Esophagus muscularis mucosa (tissue), 3 donors: ENCODE measurements at regions not wholly inside any gene's neighbourhood (a gene's known extent, or its start where the extent isn't known, plus 50 kb on each side); places are given as distances from the start of the nearest gene placed in this dataset.

Experiments used
- POLR2A ChIP-seq: fragments of 450-650 bp; IDR thresholded peaks from one replicate; pipeline ENCODE4 v1.6.1; 2017; ENCODE audit warnings: antibody characterized with exemption, moderate library complexity, mild to moderate bottlenecking, low read depth
- TF ChIP-seq, protein P1 (sequence below), 3 experiments: fragments of 200-600 bp in 2 of 3; fragments of 450-650 bp in 1 of 3; sonication (generic) in 2 of 3; IDR thresholded peaks; one replicate each; pipeline ENCODE4 v1.5.1; 2017 to 2019; ENCODE audit warnings: antibody characterized with exemption in 3 of 3, mild to moderate bottlenecking in 2 of 3, moderate library complexity in 1 of 3

DNA sequence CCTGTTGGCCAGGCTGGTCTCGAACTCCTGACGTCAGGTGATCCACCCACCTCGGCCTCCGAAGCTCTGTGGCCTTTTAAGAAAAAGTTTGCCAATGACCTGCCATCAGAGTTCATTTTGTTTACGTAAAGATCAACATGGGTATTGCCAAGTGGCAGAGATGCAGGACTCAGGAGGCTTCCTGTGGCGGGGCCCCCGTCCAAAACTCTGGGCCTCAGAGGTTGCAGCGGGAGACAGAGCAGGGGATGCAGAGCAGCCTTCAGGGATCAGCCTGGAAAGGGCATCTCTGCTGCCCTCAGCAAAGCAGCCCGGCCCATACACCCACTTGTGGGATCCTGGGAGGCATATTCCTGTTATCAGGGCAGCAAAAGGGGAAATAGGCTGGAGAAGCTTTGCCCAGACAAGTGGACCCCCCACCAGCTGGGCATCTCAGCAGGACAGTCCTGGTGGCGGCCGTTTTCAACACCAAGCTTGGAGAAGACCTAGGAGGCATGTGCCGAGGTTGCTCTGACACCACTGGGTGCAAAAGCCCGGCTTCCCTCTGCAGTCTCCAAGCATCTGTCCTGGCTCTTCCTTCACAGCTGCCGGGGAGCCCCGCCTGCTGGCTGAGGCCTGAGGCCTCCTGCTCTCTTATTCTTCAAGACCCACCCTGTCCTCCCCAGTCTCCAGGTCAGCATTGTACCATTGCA lies 1152.4 kb downstream of the BRD1 start:
- TF ChIP-seq, protein P1, sequence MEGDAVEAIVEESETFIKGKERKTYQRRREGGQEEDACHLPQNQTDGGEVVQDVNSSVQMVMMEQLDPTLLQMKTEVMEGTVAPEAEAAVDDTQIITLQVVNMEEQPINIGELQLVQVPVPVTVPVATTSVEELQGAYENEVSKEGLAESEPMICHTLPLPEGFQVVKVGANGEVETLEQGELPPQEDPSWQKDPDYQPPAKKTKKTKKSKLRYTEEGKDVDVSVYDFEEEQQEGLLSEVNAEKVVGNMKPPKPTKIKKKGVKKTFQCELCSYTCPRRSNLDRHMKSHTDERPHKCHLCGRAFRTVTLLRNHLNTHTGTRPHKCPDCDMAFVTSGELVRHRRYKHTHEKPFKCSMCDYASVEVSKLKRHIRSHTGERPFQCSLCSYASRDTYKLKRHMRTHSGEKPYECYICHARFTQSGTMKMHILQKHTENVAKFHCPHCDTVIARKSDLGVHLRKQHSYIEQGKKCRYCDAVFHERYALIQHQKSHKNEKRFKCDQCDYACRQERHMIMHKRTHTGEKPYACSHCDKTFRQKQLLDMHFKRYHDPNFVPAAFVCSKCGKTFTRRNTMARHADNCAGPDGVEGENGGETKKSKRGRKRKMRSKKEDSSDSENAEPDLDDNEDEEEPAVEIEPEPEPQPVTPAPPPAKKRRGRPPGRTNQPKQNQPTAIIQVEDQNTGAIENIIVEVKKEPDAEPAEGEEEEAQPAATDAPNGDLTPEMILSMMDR (IDR thresholded peaks at IDR 0.05) = no peak
- no peak for TF ChIP-seq POLR2A
